GM21723 (cell line): ENCODE measurements at regions not wholly inside any gene's neighbourhood (a gene's known extent, or its start where the extent isn't known, plus 50 kb on each side); places are given as distances from the start of the nearest gene placed in this dataset.

Experiments
- ATAC-seq: cut with Tn5 transposase; IDR thresholded peaks from one replicate; pipeline ENCODE4 v1.9.1; 2021; ENCODE audit warnings: mild to moderate bottlenecking, moderate library complexity; ENCODE audit not compliant: unreplicated experiment

GRCh38 chr2:111659361-111660333 is 224.3 kb downstream of the ANAPC1 start:
- no peak for ATAC-seq

GRCh38 chr2:111660811-111661210 is 223.2 kb downstream of the ANAPC1 start:
- no peak for ATAC-seq

DNA sequence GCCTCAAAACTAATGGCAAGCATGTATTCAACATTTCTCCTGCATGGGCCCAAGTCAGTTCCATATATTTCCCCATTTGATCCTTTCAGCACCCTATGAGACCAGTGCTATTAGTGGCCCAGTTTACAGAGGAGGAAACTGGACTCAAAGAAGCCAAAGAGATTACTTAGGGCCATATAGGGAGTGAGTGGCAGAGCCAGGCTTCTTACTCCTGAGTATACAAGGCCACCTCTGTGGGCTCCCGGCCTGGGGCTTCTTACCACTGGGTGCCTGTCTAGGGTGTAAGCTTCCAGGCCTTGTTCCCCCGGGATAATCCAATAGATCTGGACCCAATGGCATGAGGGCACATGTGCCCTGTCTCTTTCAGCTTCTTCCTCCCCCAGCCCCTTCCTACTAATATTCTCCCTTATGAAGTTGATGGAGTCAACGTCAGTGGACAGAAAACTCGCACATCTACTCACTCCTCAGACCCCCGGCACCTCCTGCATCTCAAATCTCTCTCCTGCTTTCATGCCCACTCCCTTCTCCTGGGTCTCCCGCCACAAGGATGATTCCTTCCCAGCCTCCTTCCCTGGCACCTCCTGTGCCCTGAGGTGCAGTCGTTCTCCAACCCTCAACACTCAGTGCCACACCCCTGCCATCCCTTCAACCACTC is 222.6 kb downstream of the ANAPC1 start:
- no peak for ATAC-seq

DNA sequence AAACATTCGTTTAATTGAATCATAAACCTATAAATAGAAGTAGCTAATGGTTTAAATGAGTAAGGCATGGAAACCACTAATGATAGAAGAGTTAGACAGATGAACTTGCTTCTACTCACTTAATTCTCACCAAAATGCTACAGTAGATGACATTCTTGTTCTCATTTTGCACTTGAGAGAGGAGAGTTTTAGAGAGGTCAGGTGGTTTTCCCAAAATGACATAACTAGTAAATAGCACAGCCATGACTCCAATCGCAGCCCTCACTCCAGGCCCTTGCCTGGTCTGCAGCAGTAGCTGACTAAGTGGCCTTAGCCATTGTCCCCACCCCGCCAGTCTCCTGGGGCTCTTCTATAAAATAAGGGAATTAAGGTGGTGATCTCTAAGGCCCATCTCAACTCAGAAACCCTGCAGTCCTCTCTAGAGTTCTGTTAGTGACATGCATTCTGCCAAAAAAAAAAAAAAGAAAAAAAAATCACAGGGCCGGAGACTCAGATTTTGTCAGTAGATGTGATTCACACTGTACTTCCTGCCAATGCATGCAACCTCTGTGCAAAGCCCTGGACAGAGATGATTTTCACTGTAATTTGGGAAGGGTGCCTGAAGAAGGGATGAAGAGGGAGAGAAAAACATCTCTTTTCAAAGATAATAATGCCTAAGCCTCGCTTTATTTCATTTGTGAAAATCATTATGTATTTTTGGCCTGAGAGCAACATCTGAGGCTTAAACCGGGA is 221.8 kb downstream of the ANAPC1 start:
- no peak for ATAC-seq

DNA sequence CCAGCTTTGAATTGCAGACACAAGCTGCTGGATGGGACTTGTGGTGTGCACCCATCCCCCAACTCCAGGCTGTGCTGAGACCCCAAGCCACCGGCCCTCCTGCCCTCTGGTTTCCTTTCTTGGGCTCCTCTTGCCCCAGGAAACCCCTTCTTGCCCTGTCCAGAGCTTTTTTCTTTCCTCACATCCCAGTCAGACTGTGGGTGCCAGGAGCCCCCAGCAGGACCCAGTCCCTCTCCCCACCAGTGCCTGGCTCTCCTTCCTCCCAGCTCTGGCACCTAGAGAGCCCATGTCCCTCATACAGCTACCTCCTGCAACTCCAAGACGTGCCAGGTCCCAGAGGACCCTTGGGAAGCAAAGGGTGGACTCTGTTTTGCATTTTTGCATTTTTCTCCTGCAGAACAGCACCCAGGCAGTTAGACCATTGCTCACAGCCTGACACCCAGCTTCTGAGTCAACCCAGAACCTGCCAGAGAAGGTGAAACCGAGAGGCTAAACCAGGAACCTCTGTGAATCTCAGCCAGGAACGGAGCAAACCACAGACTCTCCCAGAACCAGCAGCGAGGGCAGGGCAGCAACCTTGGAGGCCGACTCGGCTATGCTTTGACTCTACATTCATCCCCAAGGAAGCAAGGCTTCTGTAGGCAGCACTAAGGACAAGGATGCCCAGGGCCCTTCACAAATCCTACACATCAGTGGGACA is 221.1 kb downstream of the ANAPC1 start:
- ATAC-seq: peak; percentile 92

DNA sequence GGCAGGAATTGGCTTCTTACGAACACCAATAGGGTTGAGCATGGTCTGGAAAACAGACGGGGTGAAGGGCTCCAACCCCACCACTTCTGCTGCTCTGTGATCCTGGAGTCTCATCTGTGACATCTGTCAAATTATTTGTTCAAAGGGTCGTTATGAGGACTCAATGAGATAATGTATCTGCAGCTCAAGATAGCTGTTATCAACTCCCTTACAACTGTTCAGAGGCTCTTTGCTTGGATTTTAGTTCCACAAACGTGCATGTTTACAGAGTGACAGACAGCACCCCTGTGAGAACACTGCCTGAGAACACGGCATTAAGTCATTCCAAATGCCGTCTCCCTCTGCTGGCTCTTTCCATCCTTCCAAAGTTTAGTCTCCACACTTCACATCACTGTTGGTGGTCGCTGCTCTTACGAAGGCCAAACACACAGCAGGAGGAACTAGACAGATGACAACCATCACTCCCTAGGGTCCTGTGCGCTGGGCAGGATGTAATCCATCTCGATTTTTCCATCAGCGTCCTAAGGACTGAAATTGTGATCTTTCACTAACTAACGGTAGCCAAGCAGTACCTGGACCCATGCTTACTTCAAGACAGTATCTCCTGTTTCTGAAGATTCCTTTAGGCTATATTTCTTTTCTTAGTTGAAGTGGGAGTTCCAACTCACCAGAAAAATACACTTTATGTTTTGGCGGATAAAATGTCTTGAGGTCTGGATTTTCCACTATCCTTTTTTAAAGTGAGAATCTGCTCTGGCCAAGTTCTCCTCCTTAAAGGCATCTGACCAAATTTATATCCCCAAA is 220.3 kb downstream of the ANAPC1 start:
- ATAC-seq: no peak

GRCh38 chr2:111664275-111664850 is 219.6 kb downstream of the ANAPC1 start:
- ATAC-seq: no peak

GRCh38 chr2:111665011-111665410 is 219.0 kb downstream of the ANAPC1 start:
- ATAC-seq: no peak

DNA sequence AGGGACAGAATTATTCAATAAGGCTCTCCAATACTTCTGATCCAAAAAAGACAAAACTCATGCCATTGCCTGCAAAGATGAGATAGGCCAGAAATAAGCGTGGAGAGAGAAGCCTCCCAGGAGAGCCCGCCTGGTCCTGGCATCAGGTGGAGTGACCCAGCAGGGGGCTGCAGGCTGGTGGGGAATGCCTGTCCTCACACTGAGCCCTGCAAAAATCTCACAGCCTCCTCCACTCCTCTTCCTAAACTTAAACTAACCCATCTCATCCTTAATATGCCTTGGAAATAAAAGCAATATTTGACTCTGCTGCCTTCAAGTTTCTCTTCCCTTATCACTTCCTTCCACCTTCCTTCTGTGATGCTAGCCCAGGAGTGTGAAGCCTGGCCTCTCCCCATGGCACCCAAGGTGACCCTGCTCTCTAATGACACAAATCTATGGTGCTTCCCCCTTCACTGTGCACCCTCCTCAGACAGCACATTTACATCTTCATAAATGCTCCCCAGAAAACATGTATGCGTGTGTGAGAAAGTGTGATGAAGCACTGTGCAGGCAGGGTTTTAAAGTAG is 218.4 kb downstream of the ANAPC1 start:
- ATAC-seq: no peak

- ATAC-seq: no peak
Measured at GRCh38 chr2:111666160-111666559, 217.8 kb downstream of the ANAPC1 start.

- ATAC-seq: no peak
Measured at GRCh38 chr2:111667001-111667400, 217.0 kb downstream of the ANAPC1 start.

GRCh38 chr2:111667542-111668273 is 216.3 kb downstream of the ANAPC1 start:
- no peak for ATAC-seq

GRCh38 chr2:111668274-111668616 is 215.7 kb downstream of the ANAPC1 start:
- no peak for ATAC-seq

DNA sequence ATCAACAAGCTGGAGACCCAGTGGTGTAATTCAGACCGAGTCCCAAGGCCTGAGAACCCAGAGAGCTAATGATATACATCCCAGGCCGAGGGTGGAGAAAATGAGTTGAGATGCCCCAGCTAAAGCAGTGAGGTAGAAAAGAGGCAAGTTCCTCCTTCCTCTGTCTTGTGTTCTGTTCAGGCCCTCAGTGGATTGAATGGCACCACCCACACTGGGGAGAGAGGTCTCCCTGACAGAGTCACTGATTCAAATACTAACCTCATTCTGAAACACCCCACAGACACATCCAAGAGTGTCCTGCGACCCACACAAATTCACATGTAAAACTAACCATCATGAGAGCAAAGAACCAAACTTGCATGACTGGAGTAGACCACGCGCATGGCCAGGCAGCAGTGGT is 215.3 kb downstream of the ANAPC1 start:
- no peak for ATAC-seq

DNA sequence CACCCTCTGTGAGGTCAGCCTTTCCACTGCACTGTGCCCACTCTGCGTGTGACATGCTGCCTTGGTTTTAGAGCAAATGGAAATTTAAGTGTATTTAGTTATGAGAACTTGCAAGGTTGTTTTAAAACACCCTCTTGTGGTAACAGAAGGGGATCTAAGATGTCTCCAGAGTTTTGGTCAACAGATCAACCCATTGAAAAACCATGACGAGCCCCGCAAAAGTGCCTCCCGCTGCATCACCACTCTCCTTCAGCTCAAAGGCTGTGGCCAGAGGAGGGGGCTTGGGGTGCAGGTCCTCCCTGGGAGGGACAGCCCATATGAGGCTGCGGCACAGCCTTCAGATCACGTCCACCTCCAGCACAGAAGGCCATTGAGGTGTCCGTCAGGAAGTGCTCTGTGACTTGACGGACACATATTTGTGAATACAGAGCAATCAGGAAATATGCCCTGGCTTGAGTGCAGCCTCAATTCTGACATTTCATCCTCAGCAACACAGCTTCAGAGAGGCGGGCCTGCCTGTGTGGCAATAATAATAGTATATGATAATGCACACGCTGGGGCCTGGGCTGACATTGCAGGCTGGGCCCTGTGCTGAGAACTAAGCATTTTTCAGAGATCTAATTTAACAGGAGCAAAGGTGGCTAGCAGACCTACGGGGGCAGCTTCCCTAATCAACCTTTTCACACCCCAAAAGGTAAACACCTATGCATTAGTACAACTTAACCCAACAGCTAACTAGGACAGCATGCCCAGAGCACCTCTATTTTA is 213.9 kb downstream of the ANAPC1 start:
- no peak for ATAC-seq

- no peak for ATAC-seq
Measured at GRCh38 chr2:111670776-111671175, 213.2 kb downstream of the ANAPC1 start.

- ATAC-seq: no peak
Measured at GRCh38 chr2:111671426-111672150, 212.4 kb downstream of the ANAPC1 start.
